Fibroblast of lung (primary cell): ENCODE measurements at regions not wholly inside any gene's neighbourhood (a gene's known extent, or its start where the extent isn't known, plus 50 kb on each side); places are given as distances from the start of the nearest gene placed in this dataset.

ENCODE experiments used
- CTCF ChIP-seq, 2 donors: IDR thresholded peaks in 1 of 2; conservative IDR thresholded peaks in 1 of 2; 1 replicate in 1 of 2; 2 replicates in 1 of 2; pipeline ENCODE4 v1.5.1; 2011 to 2012; ENCODE audit warnings: low read length in 2 of 2, control low read depth in 1 of 2, inconsistent platforms in 1 of 2, low read depth in 1 of 2, mild to moderate bottlenecking in 1 of 2
- EZH2 ChIP-seq: IDR thresholded peaks from 2 replicates; pipeline ENCODE4 v1.5.1; 2012; ENCODE audit warnings: low read length, control low read depth, mild to moderate bottlenecking; ENCODE audit errors: missing control alignments

GRCh38 chr11:91394727-91395414 lies 829.7 kb upstream of the FAT3 start:
- TF ChIP-seq CTCF (conservative IDR thresholded peaks at IDR 0.05 in 1 of 2, IDR thresholded peaks at IDR 0.05 in 1 of 2; ENCODE audit: low read depth in 1 of 2, low read length in 2 of 2) (no peak), EZH2 (no peak)
